ENCODE measurements at regions not wholly inside any gene's neighbourhood (a gene's known extent, or its start where the extent isn't known, plus 50 kb on each side); places are given as distances from the start of the nearest gene placed in this dataset.

GRCh38 chr6:1020133-1020532, 291.8 kb upstream of the FOXQ1 start:
- Histone ChIP-seq H3K36me3 (ENCODE audit: insufficient read depth, low read length) (no peaks in the 10 kb centered on the region), H3K27me3 (ENCODE audit: insufficient read depth, low read length) (no peaks in the 10 kb centered on the region), H3K4me3 (ENCODE audit: low read length) (no peak overlapping the region), H3K4me1 (ENCODE audit: insufficient read depth, low read length) (no peaks in the 10 kb centered on the region), H2AFZ (ENCODE audit: low read depth, low read length) (no peak overlapping the region), H3K9me3 (ENCODE audit: low read length) (no peaks in the 10 kb centered on the region)

- Histone ChIP-seq H3K4me3 (ENCODE audit: low read length) (no peak overlapping the region), H3K27me3 (ENCODE audit: insufficient read depth, low read length) (no peaks in the 10 kb centered on the region), H3K36me3 (ENCODE audit: insufficient read depth, low read length) (no peaks in the 10 kb centered on the region), H3K9me3 (ENCODE audit: low read length) (no peaks in the 10 kb centered on the region), H3K4me1 (ENCODE audit: insufficient read depth, low read length) (no peaks in the 10 kb centered on the region), H2AFZ (ENCODE audit: low read depth, low read length) (no peak overlapping the region)
Observed at GRCh38 chr6:1018041-1018440, 293.9 kb upstream of the FOXQ1 start.

GRCh38 chr6:1016329-1017302, 295.3 kb upstream of the FOXQ1 start:
- Histone ChIP-seq H3K27me3 (ENCODE audit: insufficient read depth, low read length) (no peaks in the 10 kb centered on the region), H3K4me1 (ENCODE audit: insufficient read depth, low read length) (no peaks in the 10 kb centered on the region), H3K4me3 (ENCODE audit: low read length) (no peak overlapping the region), H2AFZ (ENCODE audit: low read depth, low read length) (no peak overlapping the region), H3K36me3 (ENCODE audit: insufficient read depth, low read length) (no peaks in the 10 kb centered on the region), H3K9me3 (ENCODE audit: low read length) (no peaks in the 10 kb centered on the region)

DNA sequence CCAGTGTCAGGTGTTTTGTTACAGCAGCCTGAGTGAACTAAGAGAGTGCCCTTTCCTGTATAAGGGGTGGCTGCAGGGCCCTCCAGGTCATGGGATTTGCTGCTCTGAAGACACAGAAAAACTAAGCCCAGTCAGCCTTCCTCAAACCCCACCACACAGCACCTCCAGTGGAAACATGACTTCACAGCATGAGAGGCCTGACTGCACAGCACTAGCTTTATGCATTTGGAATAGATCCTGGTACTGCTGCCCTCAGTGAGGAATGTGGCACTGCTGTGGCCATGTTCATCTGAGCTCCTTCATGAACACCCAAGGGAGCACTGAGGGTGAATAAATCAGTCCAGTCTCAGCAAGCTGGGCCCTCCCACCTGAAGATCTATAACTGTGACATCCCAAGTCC, 296.1 kb upstream of the FOXQ1 start:
- H3K4me3 ChIP-seq (ENCODE audit: low read length), result no peak overlapping the region
- no peaks in the 10 kb centered on the region for H3K36me3 ChIP-seq (ENCODE audit: insufficient read depth, low read length)
- no peak overlapping the region for H2AFZ ChIP-seq (ENCODE audit: low read depth, low read length)
- no peaks in the 10 kb centered on the region for H3K27me3 ChIP-seq (ENCODE audit: insufficient read depth, low read length)
- H3K4me1 ChIP-seq (ENCODE audit: insufficient read depth, low read length), result no peaks in the 10 kb centered on the region
- H3K9me3 ChIP-seq (ENCODE audit: low read length), result no peaks in the 10 kb centered on the region

DNA sequence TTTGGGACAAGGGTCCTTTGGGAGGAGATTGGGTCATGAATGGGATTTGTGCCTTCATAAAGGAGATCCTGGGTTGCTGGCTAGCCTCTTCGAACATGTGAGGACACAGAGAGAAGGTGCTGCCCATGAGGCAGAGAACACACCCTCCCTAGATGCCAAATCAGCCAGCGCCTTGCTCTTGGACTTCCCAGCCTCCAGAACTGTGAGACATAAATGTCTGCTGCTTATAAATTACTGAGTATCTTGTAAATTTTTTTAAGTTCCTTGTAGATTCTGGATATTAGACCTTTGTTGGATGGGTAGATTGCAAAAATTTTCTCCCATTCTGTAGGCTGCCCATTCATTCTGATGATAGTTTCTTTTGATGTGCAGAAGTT, 297.5 kb upstream of the FOXQ1 start:
- H3K9me3 ChIP-seq (ENCODE audit: low read length), result no peaks in the 10 kb centered on the region
- H3K27me3 ChIP-seq (ENCODE audit: insufficient read depth, low read length), result no peaks in the 10 kb centered on the region
- H3K4me1 ChIP-seq (ENCODE audit: insufficient read depth, low read length), result no peaks in the 10 kb centered on the region
- H3K36me3 ChIP-seq (ENCODE audit: insufficient read depth, low read length), result no peaks in the 10 kb centered on the region
- H3K4me3 ChIP-seq (ENCODE audit: low read length), result no peak overlapping the region
- no peak overlapping the region for H2AFZ ChIP-seq (ENCODE audit: low read depth, low read length)

DNA sequence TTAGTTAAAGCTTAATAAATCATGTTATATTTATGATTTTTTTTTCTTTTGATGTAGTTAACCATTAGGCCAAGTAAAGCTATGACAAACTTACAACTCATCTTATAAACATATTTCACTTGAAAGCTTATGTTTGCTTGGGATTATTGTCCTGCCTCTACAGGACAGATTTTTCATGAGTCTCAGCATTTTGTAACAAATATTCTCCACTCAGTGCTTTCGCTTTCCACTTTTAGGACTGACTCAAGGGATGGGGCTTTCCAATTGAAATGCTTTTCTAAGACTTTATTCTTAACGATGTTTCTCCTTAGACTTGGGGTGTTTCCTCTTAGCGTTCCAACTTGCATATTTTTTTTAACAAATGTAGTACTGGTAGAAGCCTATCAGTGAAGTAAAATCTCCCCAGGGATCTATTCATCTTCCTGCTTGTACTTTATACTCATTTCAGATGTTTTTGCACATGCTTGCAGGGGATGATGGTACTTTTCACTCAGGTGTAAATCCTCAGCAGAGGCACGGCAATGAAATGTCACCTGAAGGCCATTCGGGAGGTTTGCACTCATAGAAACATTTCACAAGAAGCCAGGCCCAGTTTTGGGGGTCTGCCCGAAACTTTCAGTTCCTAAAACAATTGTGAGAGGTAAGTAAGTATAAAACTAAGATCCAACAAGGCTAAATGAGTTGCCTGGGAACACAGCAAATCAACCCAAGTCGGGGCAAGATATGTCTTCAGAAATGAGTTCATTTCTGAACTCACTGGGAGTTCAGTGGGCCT, 298.1 kb upstream of the FOXQ1 start:
- Histone ChIP-seq H3K27me3 (ENCODE audit: insufficient read depth, low read length) (no peaks in the 10 kb centered on the region), H3K9me3 (ENCODE audit: low read length) (no peaks in the 10 kb centered on the region), H3K4me1 (ENCODE audit: insufficient read depth, low read length) (no peaks in the 10 kb centered on the region), H3K36me3 (ENCODE audit: insufficient read depth, low read length) (no peaks in the 10 kb centered on the region), H2AFZ (ENCODE audit: low read depth, low read length) (no peak overlapping the region), H3K4me3 (ENCODE audit: low read length) (no peak overlapping the region)

DNA sequence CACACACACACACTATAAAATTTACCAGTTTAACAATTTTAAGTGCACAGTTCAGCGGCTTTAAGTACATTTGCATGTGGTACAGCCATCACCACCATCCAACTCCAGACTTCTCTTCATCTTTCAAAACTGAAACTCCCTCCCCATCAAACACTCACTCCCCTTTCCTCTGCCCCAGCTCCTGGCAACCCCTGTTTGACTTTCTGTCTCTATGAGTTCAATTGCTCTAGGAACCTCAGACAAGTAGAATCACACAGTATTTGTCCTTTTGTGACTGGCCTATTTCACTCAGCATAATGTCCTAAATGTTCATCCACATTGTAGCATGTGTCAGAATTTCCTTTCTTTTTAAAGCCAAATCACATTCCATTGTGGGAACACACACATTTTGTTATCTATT, 302.8 kb upstream of the FOXQ1 start:
- Histone ChIP-seq H3K9me3 (ENCODE audit: low read length) (no peaks in the 10 kb centered on the region), H3K4me1 (ENCODE audit: insufficient read depth, low read length) (no peaks in the 10 kb centered on the region), H3K36me3 (ENCODE audit: insufficient read depth, low read length) (no peaks in the 10 kb centered on the region), H3K4me3 (ENCODE audit: low read length) (no peak overlapping the region), H3K27me3 (ENCODE audit: insufficient read depth, low read length) (no peaks in the 10 kb centered on the region), H2AFZ (ENCODE audit: low read depth, low read length) (no peak overlapping the region)

GRCh38 chr6:1007159-1007558, 304.7 kb upstream of the FOXQ1 start:
- Histone ChIP-seq H3K9me3 (ENCODE audit: low read length) (no peaks in the 10 kb centered on the region), H3K4me3 (ENCODE audit: low read length) (no peak overlapping the region), H2AFZ (ENCODE audit: low read depth, low read length) (no peak overlapping the region)

GRCh38 chr6:1004885-1005630, 306.8 kb upstream of the FOXQ1 start:
- Histone ChIP-seq H3K9me3 (ENCODE audit: low read length) (no peaks in the 10 kb centered on the region), H2AFZ (ENCODE audit: low read depth, low read length) (no peak overlapping the region), H3K36me3 (ENCODE audit: insufficient read depth, low read length) (no peaks in the 10 kb centered on the region), H3K4me3 (ENCODE audit: low read length) (no peak overlapping the region), H3K4me1 (ENCODE audit: insufficient read depth, low read length) (no peaks in the 10 kb centered on the region), H3K27me3 (ENCODE audit: insufficient read depth, low read length) (no peaks in the 10 kb centered on the region)

More at GRCh38 chr6:1007159-1007558, 304.7 kb upstream of the FOXQ1 start:
- H3K36me3 ChIP-seq (ENCODE audit: insufficient read depth, low read length), result no peaks in the 10 kb centered on the region
- no peaks in the 10 kb centered on the region for H3K27me3 ChIP-seq (ENCODE audit: insufficient read depth, low read length)
- no peaks in the 10 kb centered on the region for H3K4me1 ChIP-seq (ENCODE audit: insufficient read depth, low read length)

DNA sequence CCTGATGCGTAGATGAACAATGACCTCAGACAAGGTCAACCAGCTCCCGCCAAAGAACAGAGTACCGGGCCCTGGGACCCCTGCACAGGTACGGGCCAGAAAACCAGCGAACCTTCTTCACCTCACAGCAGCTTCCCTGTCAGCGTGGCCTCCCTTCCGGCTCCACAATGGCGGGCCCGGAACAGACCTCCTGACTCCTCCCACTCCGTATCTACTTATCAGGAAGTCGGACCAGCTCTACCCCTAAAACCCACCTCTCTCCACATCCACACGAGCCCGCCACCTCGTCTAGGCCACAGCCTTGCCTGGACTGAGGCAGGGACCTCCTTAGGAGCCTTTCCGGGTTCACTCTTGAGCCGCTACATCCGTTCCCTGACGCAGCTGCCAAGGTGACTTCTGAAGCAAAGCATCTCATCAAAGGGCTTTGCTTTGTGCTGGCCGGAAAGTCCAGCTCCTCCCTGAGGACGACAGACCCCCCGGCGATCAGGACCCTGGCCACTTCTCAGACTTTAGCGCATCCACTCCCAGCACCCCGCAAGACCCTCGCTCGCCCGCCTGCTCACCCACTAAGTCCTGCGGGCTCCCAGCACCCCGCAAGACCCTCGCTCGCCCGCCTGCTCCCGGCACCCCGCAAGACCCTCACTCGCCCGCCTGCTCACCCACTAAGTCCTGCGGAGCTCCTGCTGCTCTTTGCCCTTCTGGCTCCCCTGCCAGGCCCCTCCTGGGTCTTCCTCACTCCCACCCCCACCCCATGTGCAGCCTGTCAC, 308.3 kb upstream of the FOXQ1 start:
- Histone ChIP-seq H2AFZ (ENCODE audit: low read depth, low read length) (no peak overlapping the region), H3K27me3 (ENCODE audit: insufficient read depth, low read length) (no peaks in the 10 kb centered on the region), H3K9me3 (ENCODE audit: low read length) (no peaks in the 10 kb centered on the region), H3K4me3 (ENCODE audit: low read length) (no peak overlapping the region), H3K36me3 (ENCODE audit: insufficient read depth, low read length) (no peaks in the 10 kb centered on the region), H3K4me1 (ENCODE audit: insufficient read depth, low read length) (no peaks in the 10 kb centered on the region)

- Histone ChIP-seq H3K4me3 (ENCODE audit: low read length) (no peak overlapping the region), H3K27me3 (ENCODE audit: insufficient read depth, low read length) (no peaks in the 10 kb centered on the region), H3K36me3 (ENCODE audit: insufficient read depth, low read length) (no peaks in the 10 kb centered on the region), H3K4me1 (ENCODE audit: insufficient read depth, low read length) (no peaks in the 10 kb centered on the region), H2AFZ (ENCODE audit: low read depth, low read length) (no peak overlapping the region), H3K9me3 (ENCODE audit: low read length) (no peaks in the 10 kb centered on the region)
Observed at GRCh38 chr6:1002989-1003388, 308.9 kb upstream of the FOXQ1 start.

GRCh38 chr6:1001655-1002349, 308.9 kb upstream of the EXOC2 start:
- no peak overlapping the region for H2AFZ ChIP-seq (ENCODE audit: low read depth, low read length)
- no peaks in the 10 kb centered on the region for H3K4me1 ChIP-seq (ENCODE audit: insufficient read depth, low read length)
- no peak overlapping the region for H3K4me3 ChIP-seq (ENCODE audit: low read length)
- H3K27me3 ChIP-seq (ENCODE audit: insufficient read depth, low read length), result no peaks in the 10 kb centered on the region
- H3K9me3 ChIP-seq (ENCODE audit: low read length), result no peaks in the 10 kb centered on the region
- no peaks in the 10 kb centered on the region for H3K36me3 ChIP-seq (ENCODE audit: insufficient read depth, low read length)

Measured in neuron (in vitro differentiated cells).